Astrocyte (in vitro differentiated cells and primary cell): ENCODE measurements at regions not wholly inside any gene's neighbourhood (a gene's known extent, or its start where the extent isn't known, plus 50 kb on each side); places are given as distances from the start of the nearest gene placed in this dataset.

Experiments used
- DNase-seq: peaks from one replicate; pipeline ENCODE4 v3.0.0-alpha.2; 2010; ENCODE audit warnings: low read depth
- FAIRE-seq: peaks from 2 replicates; lab custom pipeline; 2011; peaks lifted over from hg19 to GRCh38; lab: Jason Lieb, UNC
- H2AFZ ChIP-seq: 2 replicates; pipeline ENCODE4 v1.6.0; 2012; ENCODE audit warnings: low read depth, low read length, inconsistent platforms
- H3K27ac ChIP-seq: 2 replicates; pipeline ENCODE4 v1.5.1; 2011; ENCODE audit warnings: low read depth, low read length, inconsistent platforms
- H3K27me3 ChIP-seq: 2 replicates; pipeline ENCODE4 v1.6.0; 2011; ENCODE audit warnings: low read length, inconsistent platforms; ENCODE audit not compliant: insufficient read depth
- H3K36me3 ChIP-seq: 2 replicates; pipeline ENCODE4 v1.5.1; 2011; ENCODE audit warnings: low read length, inconsistent platforms; ENCODE audit not compliant: insufficient read depth
- H3K4me1 ChIP-seq: 2 replicates; pipeline ENCODE4 v1.5.1; 2011; ENCODE audit warnings: low read length, inconsistent platforms; ENCODE audit not compliant: insufficient read depth
- H3K4me2 ChIP-seq: 2 replicates; pipeline ENCODE4 v1.6.0; 2012; ENCODE audit warnings: low read length, inconsistent platforms
- H3K4me3 ChIP-seq: 2 replicates; pipeline ENCODE4 v1.5.1; 2011; ENCODE audit warnings: low read depth, mild to moderate bottlenecking, low read length, inconsistent platforms; ENCODE audit not compliant: insufficient read depth
- H3K79me2 ChIP-seq: 2 replicates; pipeline ENCODE4 v1.6.0; 2012; ENCODE audit warnings: mild to moderate bottlenecking, low read length, inconsistent platforms; ENCODE audit not compliant: insufficient read depth
- H3K9ac ChIP-seq: 2 replicates; pipeline ENCODE4 v1.6.0; 2012; ENCODE audit warnings: mild to moderate bottlenecking, low read length, inconsistent platforms
- H3K9me3 ChIP-seq: 2 replicates; pipeline ENCODE4 v1.5.1; 2012; ENCODE audit warnings: low read depth, mild to moderate bottlenecking, low read length, inconsistent platforms; ENCODE audit not compliant: insufficient read depth
- H4K20me1 ChIP-seq: 2 replicates; pipeline ENCODE4 v1.6.0; 2012; ENCODE audit warnings: low read length, inconsistent platforms; ENCODE audit not compliant: insufficient read depth
- H3K27ac Mint-ChIP-seq: one replicate; pipeline ENCODE4 v1.8.0; 2021; ENCODE audit warnings: mild to moderate bottlenecking, mixed read lengths; ENCODE audit not compliant: unreplicated experiment
- H3K27me3 Mint-ChIP-seq: one replicate; pipeline ENCODE4 v1.8.0; 2021; ENCODE audit warnings: low read depth, mixed read lengths; ENCODE audit not compliant: unreplicated experiment
- H3K36me3 Mint-ChIP-seq: one replicate; pipeline ENCODE4 v1.8.0; 2021; ENCODE audit warnings: low read depth, mixed read lengths; ENCODE audit not compliant: unreplicated experiment
- H3K4me1 Mint-ChIP-seq: one replicate; pipeline ENCODE4 v1.8.0; 2021; ENCODE audit warnings: low read depth, mixed read lengths; ENCODE audit not compliant: unreplicated experiment
- H3K4me3 Mint-ChIP-seq: one replicate; pipeline ENCODE4 v1.8.0; 2021; ENCODE audit warnings: mild to moderate bottlenecking, moderate library complexity, mixed read lengths; ENCODE audit not compliant: unreplicated experiment
- H3K9me3 Mint-ChIP-seq: one replicate; pipeline ENCODE4 v1.8.0; 2021; ENCODE audit warnings: mild to moderate bottlenecking, mixed read lengths; ENCODE audit not compliant: unreplicated experiment
- CTCF ChIP-seq: IDR thresholded peaks from 2 replicates; pipeline ENCODE4 v1.5.1; 2011; ENCODE audit warnings: low read depth, mild to moderate bottlenecking, inconsistent platforms, low read length, moderate library complexity; ENCODE audit not compliant: insufficient read depth
- EZH2 ChIP-seq: IDR thresholded peaks from 2 replicates; pipeline ENCODE4 v1.6.1; 2012; ENCODE audit warnings: mild to moderate bottlenecking, low read length, inconsistent platforms; ENCODE audit not compliant: insufficient read depth

GRCh38 chr12:92226071-92226661, 80.5 kb upstream of the BTG1 start:
- no peaks in the 10 kb centered on the region for H3K27me3 ChIP-seq
- H3K9me3 ChIP-seq = no peaks in the 10 kb centered on the region
- no peak overlapping the region for H3K27ac ChIP-seq
- H3K27ac Mint-ChIP-seq = no peak overlapping the region
- no peaks in the 10 kb centered on the region for H3K79me2 ChIP-seq
- peaks cover 7% of the 10 kb centered on the region for H3K4me1 ChIP-seq
- H3K4me3 ChIP-seq = no peak overlapping the region
- no peak overlapping the region for H3K9ac ChIP-seq
- no peak overlapping the region for H3K4me3 Mint-ChIP-seq
- no peaks in the 10 kb centered on the region for H3K36me3 Mint-ChIP-seq
- H3K36me3 ChIP-seq = no peaks in the 10 kb centered on the region
- no peak for TF ChIP-seq EZH2
- TF ChIP-seq CTCF = no peak
- FAIRE-seq = no peak
- peaks cover 5% of the 10 kb centered on the region for H3K4me1 Mint-ChIP-seq
- no peaks in the 10 kb centered on the region for H3K9me3 Mint-ChIP-seq
- no peaks in the 10 kb centered on the region for H4K20me1 ChIP-seq
- DNase-seq = peak; percentile 18
- H3K27me3 Mint-ChIP-seq = no peaks in the 10 kb centered on the region
- no peak overlapping the region for H3K4me2 ChIP-seq
- H2AFZ ChIP-seq = no peak overlapping the region

GRCh38 chr12:92224685-92225331, 79.2 kb upstream of the BTG1 start:
- no peak for TF ChIP-seq EZH2
- no peak for TF ChIP-seq CTCF
- Mint-ChIP-seq H3K9me3 (no peaks in the 10 kb centered on the region), H3K27me3 (no peaks in the 10 kb centered on the region), H3K4me3 (no peak overlapping the region), H3K4me1 (peaks cover 5% of the 10 kb centered on the region), H3K36me3 (no peaks in the 10 kb centered on the region), H3K27ac (peak overlapping the region; percentile 28)
- H3K27me3 ChIP-seq = no peaks in the 10 kb centered on the region
- no peaks in the 10 kb centered on the region for H3K9me3 ChIP-seq
- H3K4me2 ChIP-seq = peak overlapping the region; percentile 27
- H3K79me2 ChIP-seq = no peaks in the 10 kb centered on the region
- H3K4me1 ChIP-seq = peaks cover 7% of the 10 kb centered on the region
- no peak overlapping the region for H3K4me3 ChIP-seq
- H4K20me1 ChIP-seq = no peaks in the 10 kb centered on the region
- peak; percentile 78 for DNase-seq
- no peak overlapping the region for H3K27ac ChIP-seq
- H2AFZ ChIP-seq = no peak overlapping the region
- no peaks in the 10 kb centered on the region for H3K36me3 ChIP-seq
- no peak for FAIRE-seq
- no peak overlapping the region for H3K9ac ChIP-seq

- Histone ChIP-seq H3K4me3 (no peak overlapping the region), H3K4me2 (no peak overlapping the region), H3K36me3 (no peaks in the 10 kb centered on the region), H3K27ac (no peak overlapping the region), H3K79me2 (no peaks in the 10 kb centered on the region), H3K9me3 (no peaks in the 10 kb centered on the region), H2AFZ (no peak overlapping the region), H3K27me3 (no peaks in the 10 kb centered on the region), H3K4me1 (peaks cover 7% of the 10 kb centered on the region), H3K9ac (no peak overlapping the region), H4K20me1 (no peaks in the 10 kb centered on the region)
- TF ChIP-seq CTCF (no peak), EZH2 (no peak)
- Mint-ChIP-seq H3K36me3 (no peaks in the 10 kb centered on the region), H3K4me1 (peaks cover 5% of the 10 kb centered on the region), H3K4me3 (no peak overlapping the region), H3K27me3 (no peaks in the 10 kb centered on the region), H3K27ac (no peak overlapping the region), H3K9me3 (no peaks in the 10 kb centered on the region)
- FAIRE-seq = no peak
- DNase-seq = no peak
Observed at GRCh38 chr12:92223481-92223880, 77.8 kb upstream of the BTG1 start.
